ENCODE measurements at regions not wholly inside any gene's neighbourhood (a gene's known extent, or its start where the extent isn't known, plus 50 kb on each side); places are given as distances from the start of the nearest gene placed in this dataset.

DNA sequence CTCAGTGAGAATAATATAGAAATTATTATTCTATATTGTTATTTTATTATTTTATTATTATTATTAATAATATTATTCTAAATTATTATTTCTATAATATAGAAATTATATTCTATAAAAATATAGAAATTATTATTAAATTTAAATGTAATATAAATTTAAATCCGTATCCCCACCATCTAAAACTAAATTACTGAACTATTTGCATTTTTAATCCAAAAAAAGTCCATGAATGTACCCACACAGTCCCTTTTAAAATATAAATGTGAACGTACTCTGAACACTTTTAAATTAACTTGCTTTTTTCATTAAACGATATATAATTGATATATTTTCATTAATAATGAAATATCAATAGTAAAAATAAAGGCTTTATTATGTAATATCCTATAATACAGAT, 248.3 kb upstream of the PCDH7 start:
- TF ChIP-seq, protein P1, sequence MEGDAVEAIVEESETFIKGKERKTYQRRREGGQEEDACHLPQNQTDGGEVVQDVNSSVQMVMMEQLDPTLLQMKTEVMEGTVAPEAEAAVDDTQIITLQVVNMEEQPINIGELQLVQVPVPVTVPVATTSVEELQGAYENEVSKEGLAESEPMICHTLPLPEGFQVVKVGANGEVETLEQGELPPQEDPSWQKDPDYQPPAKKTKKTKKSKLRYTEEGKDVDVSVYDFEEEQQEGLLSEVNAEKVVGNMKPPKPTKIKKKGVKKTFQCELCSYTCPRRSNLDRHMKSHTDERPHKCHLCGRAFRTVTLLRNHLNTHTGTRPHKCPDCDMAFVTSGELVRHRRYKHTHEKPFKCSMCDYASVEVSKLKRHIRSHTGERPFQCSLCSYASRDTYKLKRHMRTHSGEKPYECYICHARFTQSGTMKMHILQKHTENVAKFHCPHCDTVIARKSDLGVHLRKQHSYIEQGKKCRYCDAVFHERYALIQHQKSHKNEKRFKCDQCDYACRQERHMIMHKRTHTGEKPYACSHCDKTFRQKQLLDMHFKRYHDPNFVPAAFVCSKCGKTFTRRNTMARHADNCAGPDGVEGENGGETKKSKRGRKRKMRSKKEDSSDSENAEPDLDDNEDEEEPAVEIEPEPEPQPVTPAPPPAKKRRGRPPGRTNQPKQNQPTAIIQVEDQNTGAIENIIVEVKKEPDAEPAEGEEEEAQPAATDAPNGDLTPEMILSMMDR (IDR thresholded peaks at IDR 0.05): no peak
- no peak for TF ChIP-seq POLR2A (IDR thresholded peaks at IDR 0.05)
